Activated B cell treated with CpG ODN at 0.5 μM for 24 hours (primary cell): ENCODE measurements at regions not wholly inside any gene's neighbourhood (a gene's known extent, or its start where the extent isn't known, plus 50 kb on each side); places are given as distances from the start of the nearest gene placed in this dataset.

ENCODE experiments used
- ATAC-seq: fragments of 200-7000 bp; cut with Tn5 transposase; one replicate; pipeline ENCODE4 v1.10.0; 2021; ENCODE audit warnings: low read depth, mild to moderate bottlenecking, moderate library complexity
- CTCF ChIA-PET: fragments of 350-600 bp; sonication (Branson Sonifier 250); formaldehyde crosslinking; loops from one replicate; lab custom pipeline; 2021; ENCODE audit warnings: antibody characterized with exemption; lab: Charles Lee
- POLR2A ChIA-PET: fragments of 350-600 bp; sonication (Branson Sonifier 250); formaldehyde crosslinking; loops from one replicate; lab custom pipeline; 2021; ENCODE audit warnings: antibody characterized with exemption; lab: Charles Lee
- DNase-seq: peaks from one replicate; pipeline ENCODE4 v3.0.0; 2022
- H3K27ac Mint-ChIP-seq: one replicate; pipeline ENCODE4 v1.8.0; 2020; ENCODE audit warnings: mixed read lengths
- H3K27me3 Mint-ChIP-seq: one replicate; pipeline ENCODE4 v1.8.0; 2021; ENCODE audit warnings: mixed read lengths
- H3K36me3 Mint-ChIP-seq: one replicate; pipeline ENCODE4 v1.8.0; 2021; ENCODE audit warnings: low read depth, mixed read lengths
- H3K4me1 Mint-ChIP-seq: one replicate; pipeline ENCODE4 v1.8.0; 2021; ENCODE audit warnings: mixed read lengths
- H3K4me3 Mint-ChIP-seq: one replicate; pipeline ENCODE4 v1.8.0; 2020; ENCODE audit warnings: mild to moderate bottlenecking, mixed read lengths
- H3K9me3 Mint-ChIP-seq: one replicate; pipeline ENCODE4 v1.8.0; 2020; ENCODE audit warnings: mixed read lengths
- intact Hi-C: fragments of 100-400 bp; cut with micrococcal nuclease; formaldehyde crosslinking; loops from one replicate; pipeline ENCODE4 v1.15.1; 2024
- TF ChIP-seq, protein P1 (sequence below): fragments of 200-600 bp; IDR thresholded peaks from one replicate; pipeline ENCODE4 v1.8.0; 2022; ENCODE audit warnings: antibody characterized with exemption, mild to moderate bottlenecking

- no peaks in the 10 kb centered on the region for H3K36me3 Mint-ChIP-seq
- peaks cover 4% of the 10 kb centered on the region for H3K9me3 Mint-ChIP-seq
- intact Hi-C loops, result no loop called here
- peaks cover 3% of the 10 kb centered on the region for H3K27me3 Mint-ChIP-seq
- H3K4me3 Mint-ChIP-seq, result no peak overlapping the region
- H3K27ac Mint-ChIP-seq, result no peak overlapping the region
- DNase-seq (no peak), ATAC-seq (no peak)
- ChIA-PET POLR2A (no interaction called here), CTCF (no interaction called here)
- no peaks in the 10 kb centered on the region for H3K4me1 Mint-ChIP-seq
- TF ChIP-seq, protein P1, sequence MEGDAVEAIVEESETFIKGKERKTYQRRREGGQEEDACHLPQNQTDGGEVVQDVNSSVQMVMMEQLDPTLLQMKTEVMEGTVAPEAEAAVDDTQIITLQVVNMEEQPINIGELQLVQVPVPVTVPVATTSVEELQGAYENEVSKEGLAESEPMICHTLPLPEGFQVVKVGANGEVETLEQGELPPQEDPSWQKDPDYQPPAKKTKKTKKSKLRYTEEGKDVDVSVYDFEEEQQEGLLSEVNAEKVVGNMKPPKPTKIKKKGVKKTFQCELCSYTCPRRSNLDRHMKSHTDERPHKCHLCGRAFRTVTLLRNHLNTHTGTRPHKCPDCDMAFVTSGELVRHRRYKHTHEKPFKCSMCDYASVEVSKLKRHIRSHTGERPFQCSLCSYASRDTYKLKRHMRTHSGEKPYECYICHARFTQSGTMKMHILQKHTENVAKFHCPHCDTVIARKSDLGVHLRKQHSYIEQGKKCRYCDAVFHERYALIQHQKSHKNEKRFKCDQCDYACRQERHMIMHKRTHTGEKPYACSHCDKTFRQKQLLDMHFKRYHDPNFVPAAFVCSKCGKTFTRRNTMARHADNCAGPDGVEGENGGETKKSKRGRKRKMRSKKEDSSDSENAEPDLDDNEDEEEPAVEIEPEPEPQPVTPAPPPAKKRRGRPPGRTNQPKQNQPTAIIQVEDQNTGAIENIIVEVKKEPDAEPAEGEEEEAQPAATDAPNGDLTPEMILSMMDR, result no peak
These were observed 292.5 kb downstream of the ATP23 start for GRCh38 chr12:58233886-58234285.

- POLR2A ChIA-PET, result no interaction called here
- ATAC-seq (no peak), DNase-seq (no peak)
- no peaks in the 10 kb centered on the region for H3K4me1 Mint-ChIP-seq
- no peaks in the 10 kb centered on the region for H3K9me3 Mint-ChIP-seq
- H3K27ac Mint-ChIP-seq, result no peak overlapping the region
- H3K27me3 Mint-ChIP-seq, result peaks cover 13% of the 10 kb centered on the region
- CTCF ChIA-PET, result no interaction called here
- H3K4me3 Mint-ChIP-seq, result no peak overlapping the region
- TF ChIP-seq, protein P1, result no peak
- no peaks in the 10 kb centered on the region for H3K36me3 Mint-ChIP-seq
- intact Hi-C loops, result no loop called here
These were observed 297.0 kb downstream of the ATP23 start for GRCh38 chr12:58238411-58238810.

- Mint-ChIP-seq H3K4me1 (no peaks in the 10 kb centered on the region), H3K27me3 (peaks cover 13% of the 10 kb centered on the region), H3K27ac (no peak overlapping the region), H3K36me3 (no peaks in the 10 kb centered on the region), H3K9me3 (no peaks in the 10 kb centered on the region), H3K4me3 (no peak overlapping the region)
- CTCF ChIA-PET, result no interaction called here
- no peak for DNase-seq
- intact Hi-C loops, result no loop called here
- no peak for ATAC-seq
- TF ChIP-seq, protein P1, result no peak
- POLR2A ChIA-PET, result no interaction called here
These were observed 299.7 kb downstream of the ATP23 start for GRCh38 chr12:58241099-58241498.

DNA sequence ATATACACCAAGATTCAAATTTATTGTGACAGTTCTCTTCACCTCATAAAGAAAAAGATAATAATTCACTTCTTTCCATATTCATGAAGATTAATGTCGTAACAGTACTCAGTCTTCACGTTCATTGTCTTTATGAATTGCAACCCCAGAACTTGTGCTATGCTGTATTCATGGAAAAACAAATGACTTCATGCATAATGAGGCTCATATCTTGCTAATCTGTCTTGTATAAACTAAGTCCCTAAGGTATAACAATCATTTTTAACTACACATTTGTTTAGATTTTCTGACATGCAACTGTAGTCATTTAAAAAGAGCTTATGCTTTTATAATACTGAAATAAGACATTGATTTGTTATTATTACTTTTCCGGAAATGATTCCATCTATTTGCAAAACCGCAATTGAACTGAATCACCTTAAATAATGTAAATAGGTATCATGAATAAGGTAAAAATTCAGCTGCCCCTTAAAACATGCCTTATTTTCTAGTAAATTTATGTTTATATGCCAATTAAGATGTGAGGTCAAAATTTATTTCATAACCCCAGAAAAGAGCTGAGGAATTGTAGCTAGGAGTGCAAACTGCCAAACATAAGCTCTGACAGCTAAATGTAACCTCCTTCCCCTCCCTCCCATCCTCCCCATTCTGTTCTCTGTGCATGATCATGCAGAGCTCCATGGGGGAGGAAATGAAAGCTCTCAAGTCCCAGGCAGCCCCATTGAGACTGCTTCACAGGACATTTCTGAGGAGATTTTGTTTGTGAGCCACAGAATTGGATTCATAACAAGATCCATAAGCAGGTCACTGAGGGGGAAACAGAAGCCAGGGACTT, 301.6 kb downstream of the ATP23 start:
- Mint-ChIP-seq H3K27me3 (peaks cover 12% of the 10 kb centered on the region), H3K27ac (no peak overlapping the region), H3K9me3 (no peaks in the 10 kb centered on the region), H3K4me3 (no peak overlapping the region), H3K36me3 (no peaks in the 10 kb centered on the region), H3K4me1 (no peaks in the 10 kb centered on the region)
- intact Hi-C loops, result no loop called here
- ChIA-PET POLR2A (no interaction called here), CTCF (no interaction called here)
- TF ChIP-seq, protein P1, result no peak
- no peak for DNase-seq
- ATAC-seq, result no peak

DNA sequence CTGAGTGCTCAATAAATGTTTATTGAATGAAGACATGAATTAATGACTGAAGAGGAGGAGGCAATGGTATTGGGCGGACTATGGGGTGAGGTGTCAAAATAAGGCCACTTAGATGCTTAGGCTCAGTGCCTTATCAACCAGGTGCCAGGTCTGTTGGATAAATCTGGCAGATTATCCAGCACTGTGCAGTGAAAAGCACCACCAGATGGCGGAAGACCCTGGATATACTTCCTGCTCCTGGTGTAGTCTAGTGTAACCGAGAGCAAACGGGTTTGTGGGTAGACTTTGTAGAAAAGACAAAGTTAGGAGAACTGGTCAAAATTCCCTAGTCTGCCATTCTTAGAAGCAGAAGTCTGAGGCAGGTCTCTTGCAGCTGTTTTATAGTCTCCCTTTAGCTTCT, 306.3 kb downstream of the ATP23 start:
- DNase-seq, result no peak
- Mint-ChIP-seq H3K4me3 (no peak overlapping the region), H3K36me3 (no peaks in the 10 kb centered on the region), H3K27me3 (peaks cover 4% of the 10 kb centered on the region), H3K27ac (no peak overlapping the region), H3K9me3 (no peaks in the 10 kb centered on the region), H3K4me1 (no peaks in the 10 kb centered on the region)
- ChIA-PET CTCF (no interaction called here), POLR2A (no interaction called here)
- intact Hi-C loops, result no loop called here
- ATAC-seq, result no peak
- TF ChIP-seq, protein P1, result no peak
